A673 (cell line): ENCODE measurements at regions not wholly inside any gene's neighbourhood (a gene's known extent, or its start where the extent isn't known, plus 50 kb on each side); places are given as distances from the start of the nearest gene placed in this dataset.

Source experiments
- BruUV-seq: library from RNA; stranded (reverse); fragments of 400-500 nt; replicated peaks from 2 replicates; lab custom pipeline; 2021; lab: Mats Ljungman, UMichigan
- CTCF ChIA-PET: fragments of 300-600 bp; sonication (Branson Sonifier 250); formaldehyde crosslinking; loops from one replicate; lab custom pipeline; 2022; ENCODE audit warnings: antibody characterized with exemption; lab: Charles Lee
- POLR2A ChIA-PET: fragments of 300-600 bp; sonication (Branson Sonifier 250); formaldehyde crosslinking; loops from one replicate; lab custom pipeline; 2022; ENCODE audit warnings: antibody characterized with exemption; ENCODE audit not compliant: low non-redundant PET; lab: Charles Lee
- DNase-seq: peaks from one replicate; pipeline ENCODE4 v3.0.0-alpha.2; 2015; ENCODE audit warnings: low spot score
- H3K27ac ChIP-seq: fragments of 200-600 bp; sonication (generic); 2 replicates; pipeline ENCODE4 v1.5.1; 2016; ENCODE audit warnings: mixed run types, low read depth, mild to moderate bottlenecking, mixed read lengths, antibody characterized with exemption, low read length; ENCODE audit not compliant: poor library complexity, severe bottlenecking
- H3K27me3 ChIP-seq: fragments of 200-600 bp; sonication (generic); replicated peaks from 2 replicates; pipeline ENCODE4 v1.6.1; 2017; ENCODE audit warnings: mixed run types, low read depth, mild to moderate bottlenecking, mixed read lengths, antibody characterized with exemption, low read length; ENCODE audit not compliant: insufficient read depth, poor library complexity
- H3K36me3 ChIP-seq: fragments of 200-600 bp; sonication (generic); 2 replicates; pipeline ENCODE4 v1.6.1; 2016; ENCODE audit warnings: mixed run types, mild to moderate bottlenecking, mixed read lengths, antibody characterized with exemption, low read length; ENCODE audit not compliant: insufficient read depth, poor library complexity, severe bottlenecking
- H3K4me1 ChIP-seq: fragments of 200-600 bp; sonication (generic); 2 replicates; pipeline ENCODE4 v1.6.1; 2017; ENCODE audit warnings: mixed run types, mild to moderate bottlenecking, mixed read lengths, antibody characterized with exemption, low read length; ENCODE audit not compliant: insufficient read depth, poor library complexity, severe bottlenecking
- H3K4me3 ChIP-seq: fragments of 200-600 bp; sonication (generic); 2 replicates; pipeline ENCODE4 v1.5.1; 2016; ENCODE audit warnings: low read depth, mixed run types, mild to moderate bottlenecking, mixed read lengths, low read length; ENCODE audit not compliant: poor library complexity, severe bottlenecking
- H3K9me3 ChIP-seq: fragments of 200-600 bp; sonication (generic); 2 replicates; pipeline ENCODE4 v1.6.1; 2016; ENCODE audit warnings: mixed run types, low read depth, mild to moderate bottlenecking, mixed read lengths, antibody characterized with exemption, low read length; ENCODE audit not compliant: poor library complexity, severe bottlenecking
- CTCF ChIP-seq: fragments of 300-800, 200-600 bp; sonication (generic); conservative IDR thresholded peaks from 2 replicates; pipeline ENCODE4 v1.5.1; 2017; ENCODE audit warnings: low read depth, mild to moderate bottlenecking, antibody characterized with exemption, low read length, moderate library complexity, mixed read lengths
- EZH2 ChIP-seq: fragments of 200-600 bp; sonication (generic); IDR thresholded peaks from 2 replicates; pipeline ENCODE4 v1.6.1; 2017; ENCODE audit warnings: borderline replicate concordance, low read depth, mild to moderate bottlenecking, mixed read lengths, antibody characterized with exemption, low read length; ENCODE audit not compliant: poor library complexity, severe bottlenecking
- intact Hi-C: fragments of 100-400 bp; cut with micrococcal nuclease; formaldehyde crosslinking; loops from one replicate; pipeline ENCODE4 v1.10.0; 2022; ENCODE audit not compliant: unreplicated experiment

- no TSS peak for BruUV-seq
- Histone ChIP-seq H3K27me3 (no peaks in the 10 kb centered on the region), H3K9me3 (no peaks in the 10 kb centered on the region), H3K4me3 (no peak overlapping the region), H3K4me1 (no peaks in the 10 kb centered on the region), H3K36me3 (no peaks in the 10 kb centered on the region), H3K27ac (no peak overlapping the region)
- POLR2A ChIA-PET = no interaction called here
- CTCF ChIA-PET = no interaction called here
- TF ChIP-seq EZH2 (no peak), CTCF (no peak)
- no peak for DNase-seq
- intact Hi-C loops = no loop called here
Measured at GRCh38 chr6:927157-927556, 234.2 kb upstream of the EXOC2 start.

GRCh38 chr6:925656-926213 is 232.8 kb upstream of the EXOC2 start:
- CTCF ChIA-PET = no interaction called here
- no TSS peak for BruUV-seq

GRCh38 chr6:924661-925060 is 231.7 kb upstream of the EXOC2 start:
- Histone ChIP-seq H3K4me1 (no peaks in the 10 kb centered on the region), H3K36me3 (no peaks in the 10 kb centered on the region), H3K9me3 (peaks cover 11% of the 10 kb centered on the region), H3K4me3 (no peak overlapping the region), H3K27ac (no peak overlapping the region), H3K27me3 (no peaks in the 10 kb centered on the region)
- ChIA-PET POLR2A (no interaction called here), CTCF (no interaction called here)
- no peak for TF ChIP-seq CTCF
- TF ChIP-seq EZH2 = no peak
- DNase-seq = no peak
- intact Hi-C loops = no loop called here
- no TSS peak for BruUV-seq

More at GRCh38 chr6:925656-926213, 232.8 kb upstream of the EXOC2 start:
- Histone ChIP-seq H3K4me3 (no peak overlapping the region), H3K27me3 (no peaks in the 10 kb centered on the region), H3K27ac (no peak overlapping the region), H3K4me1 (no peaks in the 10 kb centered on the region), H3K9me3 (peaks cover 10% of the 10 kb centered on the region), H3K36me3 (no peaks in the 10 kb centered on the region)
- TF ChIP-seq CTCF (no peak), EZH2 (no peak)
- no peak for DNase-seq
- POLR2A ChIA-PET = no interaction called here
- intact Hi-C loops = no loop called here
